ENCODE measurements at regions not wholly inside any gene's neighbourhood (a gene's known extent, or its start where the extent isn't known, plus 50 kb on each side); places are given as distances from the start of the nearest gene placed in this dataset.
A peak's percentile ranks its signal among the peaks of the same experiment; 100 is the strongest.

DNA sequence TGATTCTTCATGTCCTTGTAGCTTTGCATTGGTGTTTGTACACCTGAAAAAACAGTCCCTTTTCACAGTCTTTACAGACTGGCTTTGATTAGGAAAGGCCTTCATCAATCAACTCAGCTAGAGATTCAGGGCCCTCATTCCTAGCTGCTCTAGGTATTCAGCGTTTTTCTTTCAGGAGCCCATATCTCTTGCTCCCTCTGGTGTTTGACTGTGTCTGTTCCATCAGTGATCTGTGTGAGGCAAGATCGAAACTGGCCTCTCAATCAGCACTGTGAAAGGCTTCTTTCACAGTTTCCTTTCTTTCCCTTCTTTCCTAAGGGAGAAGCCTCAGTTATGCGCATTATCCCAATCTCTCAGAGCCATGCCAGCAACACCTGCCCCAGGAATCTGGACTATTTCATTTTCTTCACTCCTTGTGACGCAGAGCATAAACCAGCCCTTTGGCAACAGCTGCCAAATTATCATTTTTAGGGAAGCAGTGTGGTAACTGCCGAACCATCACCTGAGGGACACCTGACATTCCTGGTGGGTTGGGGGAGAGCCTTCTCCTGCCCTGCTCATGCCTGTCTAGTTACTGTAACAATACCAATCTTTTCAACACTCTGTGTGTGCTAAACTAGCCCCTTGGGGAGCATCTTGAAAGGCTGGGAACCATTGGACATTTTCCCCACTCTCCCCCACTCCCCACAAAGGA, 75.7 kb upstream of the CCDC71L start:
- Histone ChIP-seq H3K4me1 (ENCODE audit: control insufficient read depth, insufficient read depth, low read length) (no peaks in the 10 kb centered on the region), H3K36me3 (ENCODE audit: control insufficient read depth in 2 of 2, insufficient read depth in 1 of 2, low read length in 2 of 2) (no peaks in the 10 kb centered on the region), H3K27ac (ENCODE audit: extremely low read depth, low read depth, low read length) (no peak overlapping the region), H3K9me3 (ENCODE audit: control insufficient read depth, insufficient read depth, low read depth, low read length) (no peaks in the 10 kb centered on the region), H3K4me3 (ENCODE audit: low read depth, low read length) (no peak overlapping the region)
- ChIA-PET POLR2A (interaction anchor here (1.5 kb wide), 1 partner anchor 560 kb away, joined by 3 read pairs; no protein-coding TSS in a partner anchor), CTCF (interaction anchor here (0.6 to 3.2 kb wide), 14 partner anchors 8 to 560 kb away, joined by 3 to 20 read pairs (median 6); partner anchors contain the start of gene CCDC71L)
- TF ChIP-seq, protein P1, sequence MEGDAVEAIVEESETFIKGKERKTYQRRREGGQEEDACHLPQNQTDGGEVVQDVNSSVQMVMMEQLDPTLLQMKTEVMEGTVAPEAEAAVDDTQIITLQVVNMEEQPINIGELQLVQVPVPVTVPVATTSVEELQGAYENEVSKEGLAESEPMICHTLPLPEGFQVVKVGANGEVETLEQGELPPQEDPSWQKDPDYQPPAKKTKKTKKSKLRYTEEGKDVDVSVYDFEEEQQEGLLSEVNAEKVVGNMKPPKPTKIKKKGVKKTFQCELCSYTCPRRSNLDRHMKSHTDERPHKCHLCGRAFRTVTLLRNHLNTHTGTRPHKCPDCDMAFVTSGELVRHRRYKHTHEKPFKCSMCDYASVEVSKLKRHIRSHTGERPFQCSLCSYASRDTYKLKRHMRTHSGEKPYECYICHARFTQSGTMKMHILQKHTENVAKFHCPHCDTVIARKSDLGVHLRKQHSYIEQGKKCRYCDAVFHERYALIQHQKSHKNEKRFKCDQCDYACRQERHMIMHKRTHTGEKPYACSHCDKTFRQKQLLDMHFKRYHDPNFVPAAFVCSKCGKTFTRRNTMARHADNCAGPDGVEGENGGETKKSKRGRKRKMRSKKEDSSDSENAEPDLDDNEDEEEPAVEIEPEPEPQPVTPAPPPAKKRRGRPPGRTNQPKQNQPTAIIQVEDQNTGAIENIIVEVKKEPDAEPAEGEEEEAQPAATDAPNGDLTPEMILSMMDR (tag by site-specific recombination; IDR thresholded peaks at IDR 0.05): peak; percentile 27; the same call in 1 of the 2 replicates
- TF ChIP-seq ZNF654 (tag by site-specific recombination; IDR thresholded peaks at IDR 0.05; ENCODE audit: low read depth) (peak; percentile 20; the same call in 1 of the 2 replicates), ZNF747 (tag by site-specific recombination; IDR thresholded peaks at IDR 0.05) (no peak), ZSCAN23 (tag by site-specific recombination; IDR thresholded peaks at IDR 0.05) (no peak), ZNF292 (tag by site-specific recombination; IDR thresholded peaks at IDR 0.05; ENCODE audit: borderline replicate concordance, low read depth) (no peak), SETDB1 (IDR thresholded peaks at IDR 0.05; ENCODE audit: insufficient read length, low read length) (no peak), OSR2 (tag by site-specific recombination; IDR thresholded peaks at IDR 0.05) (no peak), ZNF311 (tag by site-specific recombination; IDR thresholded peaks at IDR 0.05; ENCODE audit: borderline replicate concordance) (no peak), ZNF416 (tag by site-specific recombination; IDR thresholded peaks at IDR 0.05) (no peak), ZNF514 (tag by site-specific recombination; IDR thresholded peaks at IDR 0.05) (no peak), ZNF677 (tag by site-specific recombination; IDR thresholded peaks at IDR 0.05) (no peak), ZNF140 (tag by site-specific recombination; IDR thresholded peaks at IDR 0.05) (no peak)
- TF ChIP-seq, protein P2, sequence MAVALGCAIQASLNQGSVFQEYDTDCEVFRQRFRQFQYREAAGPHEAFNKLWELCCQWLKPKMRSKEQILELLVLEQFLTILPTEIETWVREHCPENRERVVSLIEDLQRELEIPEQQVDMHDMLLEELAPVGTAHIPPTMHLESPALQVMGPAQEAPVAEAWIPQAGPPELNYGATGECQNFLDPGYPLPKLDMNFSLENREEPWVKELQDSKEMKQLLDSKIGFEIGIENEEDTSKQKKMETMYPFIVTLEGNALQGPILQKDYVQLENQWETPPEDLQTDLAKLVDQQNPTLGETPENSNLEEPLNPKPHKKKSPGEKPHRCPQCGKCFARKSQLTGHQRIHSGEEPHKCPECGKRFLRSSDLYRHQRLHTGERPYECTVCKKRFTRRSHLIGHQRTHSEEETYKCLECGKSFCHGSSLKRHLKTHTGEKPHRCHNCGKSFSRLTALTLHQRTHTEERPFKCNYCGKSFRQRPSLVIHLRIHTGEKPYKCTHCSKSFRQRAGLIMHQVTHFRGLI (tag by site-specific recombination; IDR thresholded peaks at IDR 0.05): no peak
- TF ChIP-seq, protein P3, sequence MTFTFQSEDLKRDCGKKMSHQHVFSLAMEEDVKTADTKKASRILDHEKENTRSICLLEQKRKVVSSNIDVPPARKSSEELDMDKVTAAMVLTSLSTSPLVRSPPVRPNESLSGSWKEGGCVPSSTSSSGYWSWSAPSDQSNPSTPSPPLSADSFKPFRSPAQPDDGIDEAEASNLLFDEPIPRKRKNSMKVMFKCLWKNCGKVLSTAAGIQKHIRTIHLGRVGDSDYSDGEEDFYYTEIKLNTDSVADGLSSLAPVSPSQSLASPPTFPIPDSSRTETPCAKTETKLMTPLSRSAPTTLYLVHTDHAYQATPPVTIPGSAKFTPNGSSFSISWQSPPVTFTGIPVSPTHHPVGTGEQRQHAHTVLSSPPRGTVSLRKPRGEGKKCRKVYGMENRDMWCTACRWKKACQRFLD (tag by site-specific recombination; IDR thresholded peaks at IDR 0.05): no peak

DNA sequence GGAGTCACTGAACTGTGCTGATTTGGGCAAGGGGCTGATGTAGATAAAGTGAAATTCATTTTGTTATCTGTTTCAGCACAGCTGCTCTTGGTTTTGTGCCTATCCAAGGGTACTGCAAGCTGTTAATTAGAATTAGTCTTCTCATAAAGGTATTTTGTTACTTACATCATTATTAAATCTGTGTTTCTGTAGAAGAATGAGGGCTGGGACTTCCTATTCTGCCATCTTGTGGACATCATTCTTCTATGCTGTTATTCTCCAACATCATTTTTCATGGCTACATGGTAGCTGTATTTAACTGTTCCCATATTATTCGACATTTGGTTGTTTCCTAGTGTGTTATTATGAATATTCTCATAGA, 76.2 kb upstream of the CCDC71L start:
- POLR2A ChIA-PET: interaction anchor here (1.5 kb wide), 1 partner anchor 561 kb away, joined by 3 read pairs; no protein-coding TSS in a partner anchor
- H3K27ac ChIP-seq (ENCODE audit: extremely low read depth, low read depth, low read length): no peak overlapping the region
- TF ChIP-seq ZNF76 (tag by site-specific recombination; IDR thresholded peaks at IDR 0.05; ENCODE audit: borderline replicate concordance, low read depth) (no peak), ZNF121 (tag by site-specific recombination; IDR thresholded peaks at IDR 0.05) (no peak), ZNF670 (tag by site-specific recombination; IDR thresholded peaks at IDR 0.05; ENCODE audit: low read depth) (no peak)
- TF ChIP-seq, protein P2 (tag by site-specific recombination; IDR thresholded peaks at IDR 0.05): no peak

More for the DNA sequence above, 76.2 kb upstream of the CCDC71L start:
- H3K4me1 ChIP-seq (ENCODE audit: control insufficient read depth, insufficient read depth, low read length): no peaks in the 10 kb centered on the region
- CTCF ChIA-PET: interaction anchor here (0.6 to 3.2 kb wide), 10 partner anchors 11 to 560 kb away, joined by 3 to 18 read pairs (median 6); partner anchors contain the start of gene CCDC71L
- H3K4me3 ChIP-seq (ENCODE audit: low read depth, low read length): no peak overlapping the region
- no peaks in the 10 kb centered on the region for H3K36me3 ChIP-seq (ENCODE audit: control insufficient read depth in 2 of 2, insufficient read depth in 1 of 2, low read length in 2 of 2)
- no peaks in the 10 kb centered on the region for H3K9me3 ChIP-seq (ENCODE audit: control insufficient read depth, insufficient read depth, low read depth, low read length)
